ENCODE measurements at regions not wholly inside any gene's neighbourhood (a gene's known extent, or its start where the extent isn't known, plus 50 kb on each side); places are given as distances from the start of the nearest gene placed in this dataset.
A peak's percentile ranks its signal among the peaks of the same experiment; 100 is the strongest.

DNA sequence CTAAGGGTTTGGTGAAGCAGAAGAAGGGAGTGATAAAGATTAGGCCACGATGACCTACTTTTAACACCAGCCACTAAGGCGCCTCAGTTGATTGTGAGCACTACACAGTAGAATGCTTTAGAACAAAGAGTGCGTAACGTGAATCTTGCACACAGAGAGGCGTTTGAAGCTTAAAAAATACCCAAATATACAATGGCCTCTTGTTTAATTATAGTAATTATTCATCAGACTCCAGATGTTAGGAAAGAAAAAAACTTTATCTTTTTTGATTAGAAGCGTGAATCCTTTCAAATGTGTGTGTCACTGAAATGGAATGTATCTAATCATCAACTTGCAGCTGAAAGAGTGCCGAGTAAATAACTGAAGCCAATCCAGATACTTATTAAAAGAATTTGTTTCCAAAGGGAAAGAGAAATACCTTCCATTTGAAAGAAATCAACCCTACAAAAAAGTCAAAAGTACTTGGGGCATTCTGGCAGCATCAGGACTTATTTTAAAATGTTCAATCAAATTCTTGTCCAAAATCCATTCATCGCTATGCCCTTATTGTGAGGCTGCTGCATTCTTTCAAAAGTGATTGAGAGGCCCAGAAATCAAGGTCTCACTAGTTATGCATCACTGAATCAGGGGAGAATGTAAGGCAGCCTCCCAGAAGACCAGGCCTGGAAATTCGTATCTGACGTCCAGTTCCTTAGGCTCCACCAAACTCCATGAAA is 337.5 kb downstream of the ZNF608 start:
- Histone ChIP-seq H3K9ac (no peak overlapping the region), H3K9me3 (replicated peaks in 1 of 11) (peaks cover 0 to 18% (median 0%) of the 10 kb centered on the region in 11 experiments; a peak in 9 of 22 replicates), H3K4me2 (peak overlapping the region in 4 of 11 experiments; percentile 26 to 40 (median 28); a peak in 7 of 22 replicates), H3K27ac (no peak overlapping the region), H3K4me3 (no peak overlapping the region), H4K20me1 (no peaks in the 10 kb centered on the region), H3K27me3 (no peaks in the 10 kb centered on the region), H3K4me1 (peaks cover 0 to 28% (median 5%) of the 10 kb centered on the region in 10 experiments; a peak in 10 of 20 replicates), H3K36me3 (no peaks in the 10 kb centered on the region)
- no peak for TF ChIP-seq Cebpa-rat (IDR thresholded peaks at IDR 0.05)

- Histone ChIP-seq H4K20me1 (no peaks in the 10 kb centered on the region), H3K9me3 (replicated peaks in 1 of 11) (no peaks in the 10 kb centered on the region; a peak in 1 of 22 replicates), H3K27ac (no peak overlapping the region), H3K4me1 (peaks cover 4 to 28% (median 19%) of the 10 kb centered on the region in 10 experiments; a peak in 16 of 20 replicates), H3K4me2 (peak overlapping the region in 6 of 11 experiments; percentile 25 to 44 (median 32); a peak in 8 of 22 replicates), H3K4me3 (no peak overlapping the region), H3K27me3 (no peaks in the 10 kb centered on the region), H3K9ac (no peak overlapping the region), H3K36me3 (no peaks in the 10 kb centered on the region)
- TF ChIP-seq Cebpa-rat (IDR thresholded peaks at IDR 0.05): no peak
Measured at GRCh38 chr5:124404796-124405195, 341.6 kb downstream of the ZNF608 start.

- no peak for TF ChIP-seq Cebpa-rat (IDR thresholded peaks at IDR 0.05)
- no peaks in the 10 kb centered on the region for H3K36me3 ChIP-seq
- no peaks in the 10 kb centered on the region for H3K27me3 ChIP-seq
- no peaks in the 10 kb centered on the region; a peak in 1 of 22 replicates for H3K9me3 ChIP-seq (replicated peaks in 1 of 11)
- H4K20me1 ChIP-seq: no peaks in the 10 kb centered on the region
- no peak overlapping the region for H3K4me2 ChIP-seq
- H3K4me1 ChIP-seq: peaks cover 12 to 28% (median 16%) of the 10 kb centered on the region in 10 experiments
- no peak overlapping the region for H3K27ac ChIP-seq
- no peak overlapping the region for H3K9ac ChIP-seq
- no peak overlapping the region for H3K4me3 ChIP-seq
Measured at GRCh38 chr5:124403281-124403680, 343.2 kb downstream of the ZNF608 start.

DNA sequence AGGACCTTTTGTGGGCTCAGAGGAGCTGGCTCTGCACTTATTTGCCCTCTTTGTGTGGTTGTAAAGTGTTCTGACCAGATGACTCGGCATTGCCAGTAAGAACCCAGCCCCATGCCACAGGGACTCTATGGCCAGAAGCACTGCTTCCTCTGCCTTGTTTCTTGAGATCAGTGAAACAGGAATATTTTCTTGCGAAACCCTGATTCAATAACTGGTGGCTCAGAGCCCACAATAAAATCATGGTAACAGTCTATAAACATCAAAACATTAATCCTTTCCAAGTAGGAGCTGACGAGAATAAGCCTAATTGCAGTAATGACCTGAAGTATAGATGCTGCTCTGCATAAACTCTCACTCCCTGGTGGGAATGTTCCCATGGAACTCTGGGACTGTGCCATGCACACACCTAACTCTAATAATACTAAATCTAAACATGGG is 344.3 kb downstream of the ZNF608 start:
- 0 out of 22 replicates have a peak, but pooled peaks of 1 of the 11 experiments have one; percentile 7 for TF ChIP-seq Cebpa-rat (IDR thresholded peaks at IDR 0.05)
- H3K4me3 ChIP-seq: no peak overlapping the region
- peaks cover 15 to 36% (median 23%) of the 10 kb centered on the region in 10 experiments; a peak in 19 of 20 replicates for H3K4me1 ChIP-seq
- H4K20me1 ChIP-seq: no peaks in the 10 kb centered on the region
- no peaks in the 10 kb centered on the region for H3K36me3 ChIP-seq
- H3K4me2 ChIP-seq: peak overlapping the region in 4 of 11 experiments; percentile 42 to 72 (median 61); a peak in 8 of 22 replicates
- no peaks in the 10 kb centered on the region; a peak in 1 of 22 replicates for H3K9me3 ChIP-seq (replicated peaks in 1 of 11)
- H3K27ac ChIP-seq: peak overlapping the region in 2 of 11 experiments; percentile 16 to 28; a peak in 2 of 22 replicates
- H3K27me3 ChIP-seq: no peaks in the 10 kb centered on the region
- no peak overlapping the region for H3K9ac ChIP-seq

DNA sequence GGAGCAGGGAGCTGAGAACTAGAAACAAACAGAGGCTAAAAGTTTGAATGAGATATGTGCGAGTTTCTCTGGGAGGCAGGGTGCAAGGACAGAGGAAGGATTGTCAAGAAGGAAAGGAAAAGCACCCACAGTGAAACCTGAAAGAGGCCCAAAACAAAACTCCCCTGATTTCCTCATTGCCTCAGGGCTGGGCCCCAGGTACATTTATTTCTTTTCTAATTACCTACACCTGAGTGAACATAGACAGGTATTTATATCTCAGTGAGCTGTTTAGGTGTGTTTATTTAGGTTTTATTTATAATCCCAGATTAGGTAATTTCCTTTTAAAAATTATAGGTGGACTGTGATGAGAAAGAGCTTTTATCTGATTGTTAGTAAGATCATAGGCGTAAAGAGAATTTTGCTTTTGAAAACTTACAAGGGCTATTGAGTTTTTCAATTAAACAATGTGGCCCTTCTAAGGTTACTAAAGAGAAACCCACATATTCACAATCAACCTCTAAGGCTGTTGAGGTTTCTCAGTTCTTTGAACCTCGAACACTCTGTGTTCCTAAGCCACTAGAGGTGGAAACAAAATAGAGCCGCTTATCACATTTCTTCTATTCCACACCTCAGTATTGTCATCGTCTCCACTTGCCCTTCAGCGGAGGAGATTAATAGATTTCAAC is 344.8 kb downstream of the ZNF608 start:
- Histone ChIP-seq H3K9me3 (replicated peaks in 1 of 11) (no peaks in the 10 kb centered on the region; a peak in 1 of 22 replicates), H3K27me3 (no peaks in the 10 kb centered on the region), H4K20me1 (no peaks in the 10 kb centered on the region), H3K4me2 (peak overlapping the region in 4 of 11 experiments; percentile 42 to 72 (median 61); a peak in 8 of 22 replicates), H3K27ac (peak overlapping the region in 1 of 11 experiments; percentile 28; a peak in 2 of 22 replicates), H3K4me1 (peaks cover 15 to 36% (median 23%) of the 10 kb centered on the region in 10 experiments; a peak in 19 of 20 replicates), H3K36me3 (no peaks in the 10 kb centered on the region), H3K4me3 (no peak overlapping the region), H3K9ac (no peak overlapping the region)
- no peak for TF ChIP-seq Cebpa-rat (IDR thresholded peaks at IDR 0.05)

- peaks cover 11 to 36% (median 15%) of the 10 kb centered on the region in 10 experiments; a peak in 19 of 20 replicates for H3K4me1 ChIP-seq
- no peaks in the 10 kb centered on the region; a peak in 1 of 22 replicates for H3K9me3 ChIP-seq (replicated peaks in 1 of 11)
- no peaks in the 10 kb centered on the region for H4K20me1 ChIP-seq
- no peak for TF ChIP-seq Cebpa-rat (IDR thresholded peaks at IDR 0.05)
- 0 out of 22 replicates have a peak overlapping the region, but pooled peaks of 1 of the 11 experiments have one; percentile 61 for H3K4me2 ChIP-seq
- no peaks in the 10 kb centered on the region for H3K36me3 ChIP-seq
- no peak overlapping the region for H3K9ac ChIP-seq
- no peak overlapping the region for H3K27ac ChIP-seq
- no peaks in the 10 kb centered on the region for H3K27me3 ChIP-seq
- no peak overlapping the region for H3K4me3 ChIP-seq
Measured at GRCh38 chr5:124399426-124399961, 346.9 kb downstream of the ZNF608 start.

DNA sequence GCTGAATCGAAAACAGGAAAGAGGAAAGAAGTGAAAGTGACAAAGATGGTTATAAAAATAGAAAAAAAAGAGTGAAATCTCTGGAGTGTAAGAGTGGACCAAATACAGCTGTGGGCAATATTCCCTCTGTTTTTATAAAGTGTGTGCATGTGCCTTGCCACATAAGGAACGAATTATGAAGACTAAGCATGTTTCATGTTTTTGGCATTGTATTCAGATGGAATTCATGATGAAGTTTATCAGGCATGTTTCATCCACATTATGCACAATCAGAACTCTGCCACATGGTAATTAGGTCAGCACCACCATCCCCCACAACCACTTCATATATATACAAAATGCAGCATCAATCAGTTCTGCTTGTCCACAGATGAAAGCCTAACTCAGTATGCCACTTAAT is 348.0 kb downstream of the ZNF608 start:
- Histone ChIP-seq H3K4me1 (peaks cover 11 to 36% (median 15%) of the 10 kb centered on the region in 10 experiments; a peak in 19 of 20 replicates), H4K20me1 (no peaks in the 10 kb centered on the region), H3K4me2 (peak overlapping the region; percentile 25 to 67 (median 45); a peak in 21 of 22 replicates), H3K9me3 (replicated peaks in 1 of 11) (no peaks in the 10 kb centered on the region; a peak in 1 of 22 replicates), H3K27ac (no peak overlapping the region), H3K27me3 (no peaks in the 10 kb centered on the region), H3K4me3 (no peak overlapping the region), H3K9ac (no peak overlapping the region), H3K36me3 (no peaks in the 10 kb centered on the region)
- no peak for TF ChIP-seq Cebpa-rat (IDR thresholded peaks at IDR 0.05)

- Histone ChIP-seq H4K20me1 (no peaks in the 10 kb centered on the region), H3K9me3 (replicated peaks in 1 of 11) (no peaks in the 10 kb centered on the region; a peak in 1 of 22 replicates), H3K36me3 (no peaks in the 10 kb centered on the region), H3K27me3 (no peaks in the 10 kb centered on the region), H3K4me2 (no peak overlapping the region), H3K9ac (no peak overlapping the region), H3K4me3 (no peak overlapping the region), H3K27ac (no peak overlapping the region), H3K4me1 (peaks cover 11 to 28% (median 14%) of the 10 kb centered on the region in 10 experiments; a peak in 19 of 20 replicates)
- no peak for TF ChIP-seq Cebpa-rat (IDR thresholded peaks at IDR 0.05)
Measured at GRCh38 chr5:124397317-124397716, 349.1 kb downstream of the ZNF608 start.

- Histone ChIP-seq H3K36me3 (no peaks in the 10 kb centered on the region), H3K27ac (no peak overlapping the region), H3K9ac (no peak overlapping the region), H3K4me2 (no peak overlapping the region), H4K20me1 (no peaks in the 10 kb centered on the region), H3K4me3 (no peak overlapping the region), H3K4me1 (peaks cover 8 to 17% (median 13%) of the 10 kb centered on the region in 10 experiments; a peak in 18 of 20 replicates), H3K9me3 (replicated peaks in 1 of 11) (peaks cover 5 to 10% (median 9%) of the 10 kb centered on the region in 11 experiments; a peak in 18 of 22 replicates), H3K27me3 (no peaks in the 10 kb centered on the region)
- no peak for TF ChIP-seq Cebpa-rat (IDR thresholded peaks at IDR 0.05)
Measured at GRCh38 chr5:124395926-124396325, 350.5 kb downstream of the ZNF608 start.
